ENCODE measurements at regions not wholly inside any gene's neighbourhood (a gene's known extent, or its start where the extent isn't known, plus 50 kb on each side); places are given as distances from the start of the nearest gene placed in this dataset.

- Histone ChIP-seq H3K27ac (no peak overlapping the region), H3K4me2 (no peak overlapping the region), H3K79me2 (ENCODE audit: low read depth) (no peaks in the 10 kb centered on the region), H3K4me1 (no peaks in the 10 kb centered on the region), H3K36me3 (no peaks in the 10 kb centered on the region), H3K4me3 (no peak overlapping the region), H3F3A (ENCODE audit: low read depth) (no peaks in the 10 kb centered on the region), H3K9ac (no peak overlapping the region), H2AFZ (replicated peaks) (no peak overlapping the region), H3K27me3 (no peaks in the 10 kb centered on the region), H4K20me1 (ENCODE audit: low read depth) (no peaks in the 10 kb centered on the region), H3K9me3 (ENCODE audit: low read depth) (no peaks in the 10 kb centered on the region)
- H3K4me3 Mint-ChIP-seq, result no peak overlapping the region
- H3K27ac Mint-ChIP-seq, result no peak overlapping the region
- TF ChIP-seq EZH2phosphoT487 (IDR thresholded peaks at IDR 0.05), result no peak
- no peak for TF ChIP-seq CTCF (IDR thresholded peaks at IDR 0.05)
- no peak for TF ChIP-seq EZH2 (IDR thresholded peaks at IDR 0.05)
- H3K9me3 Mint-ChIP-seq, result no peaks in the 10 kb centered on the region
- H3K36me3 Mint-ChIP-seq, result no peaks in the 10 kb centered on the region
- peaks cover 2% of the 10 kb centered on the region for H3K27me3 Mint-ChIP-seq (ENCODE audit: insufficient read depth, low read depth)
- H3K4me1 Mint-ChIP-seq, result peaks cover 3% of the 10 kb centered on the region
- DNase-seq (ENCODE audit: low spot score), result no peak
These were observed 251.3 kb downstream of the REEP3 start for GRCh38 chr10:63772491-63772890.

DNA sequence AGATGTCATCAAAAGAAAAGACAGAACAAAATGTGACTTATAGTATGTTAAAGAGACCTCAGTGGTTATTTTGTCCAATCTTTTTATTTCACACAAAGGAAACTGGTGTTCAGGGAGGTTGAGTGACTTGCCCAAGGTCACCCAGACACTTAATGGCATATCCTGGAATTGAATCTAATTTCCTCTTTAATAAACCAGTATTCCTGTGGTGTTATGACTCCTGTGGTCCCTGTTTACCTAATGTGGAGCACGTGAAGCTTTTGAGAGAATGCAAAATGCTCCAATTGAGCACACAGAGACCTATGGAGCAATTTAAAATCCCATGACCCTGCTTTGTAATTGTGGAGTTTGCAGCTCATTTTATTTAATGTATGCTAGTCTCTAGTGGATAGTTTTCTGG is 251.9 kb downstream of the REEP3 start:
- Histone ChIP-seq H3K79me2 (ENCODE audit: low read depth) (no peaks in the 10 kb centered on the region), H3F3A (ENCODE audit: low read depth) (no peaks in the 10 kb centered on the region), H3K4me2 (no peak overlapping the region), H4K20me1 (ENCODE audit: low read depth) (no peaks in the 10 kb centered on the region), H3K36me3 (no peaks in the 10 kb centered on the region), H3K4me3 (no peak overlapping the region), H3K27me3 (no peaks in the 10 kb centered on the region), H3K9me3 (ENCODE audit: low read depth) (no peaks in the 10 kb centered on the region), H3K27ac (no peak overlapping the region), H2AFZ (replicated peaks) (no peak overlapping the region), H3K4me1 (no peaks in the 10 kb centered on the region), H3K9ac (no peak overlapping the region)
- Mint-ChIP-seq H3K4me1 (peaks cover 3% of the 10 kb centered on the region), H3K9me3 (no peaks in the 10 kb centered on the region), H3K4me3 (no peak overlapping the region), H3K27me3 (ENCODE audit: insufficient read depth, low read depth) (peaks cover 2% of the 10 kb centered on the region), H3K27ac (no peak overlapping the region), H3K36me3 (no peaks in the 10 kb centered on the region)
- no peak for TF ChIP-seq EZH2 (IDR thresholded peaks at IDR 0.05)
- TF ChIP-seq EZH2phosphoT487 (IDR thresholded peaks at IDR 0.05), result no peak
- no peak for TF ChIP-seq CTCF (IDR thresholded peaks at IDR 0.05)
- DNase-seq (ENCODE audit: low spot score), result no peak

GRCh38 chr10:63773962-63774361 is 252.8 kb downstream of the REEP3 start:
- Histone ChIP-seq H3K4me1 (no peaks in the 10 kb centered on the region), H3K4me3 (no peak overlapping the region), H3F3A (ENCODE audit: low read depth) (no peaks in the 10 kb centered on the region), H4K20me1 (ENCODE audit: low read depth) (no peaks in the 10 kb centered on the region), H3K9ac (no peak overlapping the region), H3K79me2 (ENCODE audit: low read depth) (no peaks in the 10 kb centered on the region), H3K27me3 (no peaks in the 10 kb centered on the region), H3K9me3 (ENCODE audit: low read depth) (no peaks in the 10 kb centered on the region), H3K27ac (no peak overlapping the region), H3K4me2 (no peak overlapping the region), H2AFZ (replicated peaks) (no peak overlapping the region), H3K36me3 (no peaks in the 10 kb centered on the region)
- no peaks in the 10 kb centered on the region for H3K36me3 Mint-ChIP-seq
- peaks cover 2% of the 10 kb centered on the region for H3K9me3 Mint-ChIP-seq
- H3K4me1 Mint-ChIP-seq, result peaks cover 3% of the 10 kb centered on the region
- H3K27ac Mint-ChIP-seq, result no peak overlapping the region
- no peak for TF ChIP-seq EZH2 (IDR thresholded peaks at IDR 0.05)
- no peak for TF ChIP-seq CTCF (IDR thresholded peaks at IDR 0.05)
- no peak for TF ChIP-seq EZH2phosphoT487 (IDR thresholded peaks at IDR 0.05)
- no peak for DNase-seq (ENCODE audit: low spot score)
- H3K4me3 Mint-ChIP-seq, result no peak overlapping the region
- peaks cover 4% of the 10 kb centered on the region for H3K27me3 Mint-ChIP-seq (ENCODE audit: insufficient read depth, low read depth)

DNA sequence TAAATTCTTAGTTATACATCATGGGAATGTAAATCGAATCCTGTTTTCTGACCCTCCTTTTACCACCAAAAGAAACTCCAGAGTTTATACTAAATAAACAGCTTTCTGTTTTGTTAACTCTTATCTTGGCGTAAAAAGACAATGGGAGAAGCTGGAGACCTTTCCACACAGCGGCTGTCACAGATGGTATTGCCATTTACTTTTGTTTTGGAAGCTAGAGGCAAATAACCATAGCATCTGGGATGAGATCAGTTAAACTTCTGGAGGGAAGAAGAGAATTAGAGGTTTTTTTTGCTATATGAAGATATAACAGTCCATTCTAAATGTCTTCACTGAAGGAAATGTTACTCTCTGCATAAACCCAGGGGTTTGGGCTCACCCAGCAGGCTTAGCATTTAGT is 258.9 kb downstream of the REEP3 start:
- Histone ChIP-seq H3K4me1 (no peaks in the 10 kb centered on the region), H2AFZ (replicated peaks) (no peak overlapping the region), H3K4me3 (no peak overlapping the region), H3K36me3 (no peaks in the 10 kb centered on the region), H3K27ac (no peak overlapping the region), H3K9me3 (ENCODE audit: low read depth) (no peaks in the 10 kb centered on the region), H3K27me3 (no peaks in the 10 kb centered on the region), H3K4me2 (no peak overlapping the region), H3F3A (ENCODE audit: low read depth) (no peaks in the 10 kb centered on the region), H3K79me2 (ENCODE audit: low read depth) (no peaks in the 10 kb centered on the region), H4K20me1 (ENCODE audit: low read depth) (no peaks in the 10 kb centered on the region), H3K9ac (no peak overlapping the region)
- TF ChIP-seq EZH2 (IDR thresholded peaks at IDR 0.05), result no peak
- TF ChIP-seq EZH2phosphoT487 (IDR thresholded peaks at IDR 0.05), result no peak
- no peak for TF ChIP-seq CTCF (IDR thresholded peaks at IDR 0.05)
- peaks cover 2% of the 10 kb centered on the region for H3K27me3 Mint-ChIP-seq (ENCODE audit: insufficient read depth, low read depth)
- no peak for DNase-seq (ENCODE audit: low spot score)
- H3K27ac Mint-ChIP-seq, result no peak overlapping the region
- peaks cover 3% of the 10 kb centered on the region for H3K9me3 Mint-ChIP-seq
- no peaks in the 10 kb centered on the region for H3K36me3 Mint-ChIP-seq
- no peak overlapping the region for H3K4me3 Mint-ChIP-seq
- H3K4me1 Mint-ChIP-seq, result peaks cover 3% of the 10 kb centered on the region

Data from neural progenitor cell (in vitro differentiated cells).